GM12875 (cell line): ENCODE measurements at regions not wholly inside any gene's neighbourhood (a gene's known extent, or its start where the extent isn't known, plus 50 kb on each side); places are given as distances from the start of the nearest gene placed in this dataset.

Experiments used
- H3K4me3 ChIP-seq: one replicate; pipeline ENCODE4 v1.5.1; 2011; ENCODE audit warnings: low read depth, low read length, control low read depth
- CTCF ChIP-seq: IDR thresholded peaks from 2 replicates; pipeline ENCODE4 v1.5.1; 2011; ENCODE audit warnings: low read depth, mild to moderate bottlenecking, control low read depth, inconsistent platforms, low read length, moderate library complexity, borderline replicate concordance; ENCODE audit not compliant: insufficient read depth

GRCh38 chr13:104426435-104426834 is 1360.2 kb upstream of the SLC10A2 start:
- H3K4me3 ChIP-seq, result no peak overlapping the region
- no peak for TF ChIP-seq CTCF

GRCh38 chr13:104422668-104423067 is 1356.5 kb upstream of the SLC10A2 start:
- H3K4me3 ChIP-seq, result no peak overlapping the region
- no peak for TF ChIP-seq CTCF

GRCh38 chr13:104416973-104417372 is 1350.8 kb upstream of the SLC10A2 start:
- H3K4me3 ChIP-seq, result no peak overlapping the region
- TF ChIP-seq CTCF, result no peak

GRCh38 chr13:104414771-104415170 is 1348.6 kb upstream of the SLC10A2 start:
- no peak overlapping the region for H3K4me3 ChIP-seq
- no peak for TF ChIP-seq CTCF

GRCh38 chr13:104414181-104414580 is 1348.0 kb upstream of the SLC10A2 start:
- TF ChIP-seq CTCF, result no peak
- H3K4me3 ChIP-seq, result no peak overlapping the region

GRCh38 chr13:104411141-104411765 is 1345.0 kb upstream of the SLC10A2 start:
- no peak overlapping the region for H3K4me3 ChIP-seq
- no peak for TF ChIP-seq CTCF

- TF ChIP-seq CTCF, result no peak
- no peak overlapping the region for H3K4me3 ChIP-seq
Observed at GRCh38 chr13:104408733-104409132, 1342.5 kb upstream of the SLC10A2 start.
